ENCODE measurements at regions not wholly inside any gene's neighbourhood (a gene's known extent, or its start where the extent isn't known, plus 50 kb on each side); places are given as distances from the start of the nearest gene placed in this dataset.

GRCh38 chr7:66576646-66577045, 52.0 kb upstream of the KCTD7 start:
- TF ChIP-seq CTCF (IDR thresholded peaks at IDR 0.05), result no peak
- TF ChIP-seq EP300 (IDR thresholded peaks at IDR 0.05), result no peak
- TF ChIP-seq POLR2A (IDR thresholded peaks at IDR 0.05), result no peak
- TF ChIP-seq POLR2AphosphoS5 (IDR thresholded peaks at IDR 0.05), result no peak
